SHP77 (cell line): ENCODE measurements at regions not wholly inside any gene's neighbourhood (a gene's known extent, or its start where the extent isn't known, plus 50 kb on each side); places are given as distances from the start of the nearest gene placed in this dataset.

Experiments
- DNase-seq, 2 experiments: peaks; one replicate each; lab custom pipeline; 2025; lab: John Stamatoyannopoulos, UW

DNA sequence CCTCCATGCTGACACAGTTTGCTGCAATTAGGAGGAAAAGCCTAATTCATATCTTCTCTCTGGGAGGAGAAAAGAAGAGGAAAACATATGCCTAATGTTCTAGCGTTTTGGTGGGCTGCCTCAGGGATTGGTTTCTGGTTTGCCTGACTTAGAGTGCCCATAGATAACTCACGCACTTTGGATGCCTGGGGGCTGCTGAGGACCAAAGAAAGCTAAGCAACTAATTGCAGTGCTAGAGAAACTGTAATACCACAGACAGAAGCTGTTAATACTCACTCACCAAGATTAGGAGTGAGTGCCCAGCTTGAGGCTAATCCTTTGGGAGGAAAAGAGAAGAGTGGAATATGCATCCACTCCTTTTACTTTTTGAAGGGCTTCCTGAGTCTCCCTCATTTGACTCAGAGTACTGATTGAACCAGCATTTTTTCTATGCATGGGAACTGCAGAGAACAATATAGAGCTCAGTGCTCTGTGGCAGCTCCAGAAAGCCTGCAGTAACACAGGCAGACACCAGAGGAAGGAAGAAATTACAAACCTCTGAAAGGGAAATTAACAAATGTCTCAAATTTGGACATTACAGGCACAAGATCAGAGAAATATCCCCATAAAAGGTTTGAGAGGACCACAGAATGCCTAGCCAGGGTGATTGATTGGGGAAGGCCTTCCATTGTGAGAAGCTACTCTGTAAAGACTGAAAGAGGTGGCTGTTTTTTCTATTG, 666.4 kb downstream of the OLFM4 start:
- DNase-seq = no peak

DNA sequence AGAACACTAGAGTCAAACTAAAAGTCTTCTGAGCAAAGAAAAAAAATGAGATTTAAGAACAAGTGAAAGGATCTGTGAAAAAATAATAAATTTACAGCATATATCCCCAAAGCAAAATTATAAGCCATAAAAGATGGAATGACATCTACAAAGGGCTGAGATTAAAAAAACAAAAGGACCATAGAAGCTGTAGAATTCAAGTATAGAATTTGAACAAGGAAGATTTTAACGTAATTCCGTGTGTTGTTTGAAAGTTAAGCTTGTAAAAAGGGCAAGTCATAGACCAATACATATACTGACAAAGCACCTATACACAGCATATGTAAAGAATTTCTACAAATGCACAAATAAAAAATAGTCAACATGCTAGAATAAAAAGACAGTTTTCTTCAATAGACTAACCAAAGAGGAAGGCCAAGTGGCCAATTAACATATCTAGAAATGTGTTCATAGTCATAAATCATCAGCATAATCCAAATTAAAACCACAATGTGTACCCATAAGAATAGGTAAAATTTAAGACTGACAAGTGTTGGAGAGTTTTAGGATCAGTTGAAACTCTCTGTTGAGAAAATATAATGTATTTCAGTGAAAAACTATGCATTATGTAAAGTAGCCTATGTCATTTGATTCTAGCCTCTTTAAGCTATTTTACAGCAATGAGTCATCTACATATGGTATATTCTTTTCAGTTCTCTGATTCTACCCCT, 674.9 kb downstream of the OLFM4 start:
- DNase-seq = no peak

GRCh38 chr13:53719281-53719680, 690.7 kb downstream of the OLFM4 start:
- DNase-seq = no peak

DNA sequence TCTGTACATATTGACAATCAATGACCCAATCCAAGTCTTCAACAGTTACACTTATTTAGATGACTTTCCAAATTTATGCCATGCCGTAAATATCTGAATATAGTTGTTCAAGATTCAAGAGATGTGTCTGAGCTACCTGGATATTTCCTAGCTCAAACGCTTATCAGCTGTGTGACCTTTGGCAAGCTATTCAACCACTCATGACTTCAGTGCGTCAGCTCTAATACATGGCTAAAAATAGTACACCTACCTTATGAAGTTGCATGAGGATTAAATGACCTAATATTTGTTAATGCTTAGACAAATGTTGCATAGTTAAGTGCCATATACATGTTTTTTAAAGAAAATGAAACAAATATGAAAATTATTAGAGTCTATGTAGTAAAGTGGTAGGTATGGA, 704.1 kb downstream of the OLFM4 start:
- DNase-seq = no peak

- no peak for DNase-seq
These were observed 715.3 kb downstream of the OLFM4 start for GRCh38 chr13:53743906-53744305.

GRCh38 chr13:53747825-53748224, 719.2 kb downstream of the OLFM4 start:
- no peak for DNase-seq

DNA sequence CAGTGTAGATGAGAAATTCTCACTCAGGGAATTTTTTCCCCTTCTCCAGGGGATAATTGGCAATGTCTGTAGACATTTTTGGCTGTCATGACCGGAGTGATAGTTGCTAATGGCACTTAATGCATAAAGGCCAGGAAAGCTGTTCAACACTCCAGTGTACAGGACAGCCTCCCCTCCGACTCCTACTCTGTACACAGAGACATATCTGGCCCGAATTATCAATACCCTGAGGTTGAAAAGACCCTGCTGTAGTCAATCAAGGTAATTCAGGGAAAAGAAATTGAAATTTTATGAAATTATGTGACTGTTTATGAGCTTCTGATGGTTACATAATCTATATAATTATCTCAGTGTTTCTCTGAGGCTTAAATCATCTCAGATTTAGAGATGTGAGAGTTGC, 720.7 kb downstream of the OLFM4 start:
- no peak for DNase-seq

- no peak for DNase-seq
These were observed 730.4 kb downstream of the OLFM4 start for GRCh38 chr13:53759016-53759415.

DNA sequence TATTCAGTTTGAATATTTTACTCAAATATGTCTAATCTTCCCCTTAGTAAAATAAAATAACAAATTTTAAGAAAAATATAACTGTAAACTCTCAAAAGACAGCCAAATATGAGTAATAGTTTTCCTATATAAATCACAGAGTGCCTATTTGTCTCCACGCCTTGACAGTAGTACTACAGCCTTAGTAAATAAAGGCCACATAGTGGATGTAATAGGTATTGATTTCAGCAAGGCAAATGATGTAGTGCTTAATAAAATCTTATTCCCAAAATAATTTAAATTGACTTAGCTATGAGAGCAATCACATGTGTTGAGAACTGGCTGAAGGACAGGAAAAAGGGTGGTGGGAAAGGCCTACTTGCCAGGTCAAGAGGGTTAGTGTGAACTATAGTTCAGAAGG, 747.2 kb downstream of the OLFM4 start:
- DNase-seq = no peak

GRCh38 chr13:53778937-53779336, 750.3 kb downstream of the OLFM4 start:
- DNase-seq = no peak

DNA sequence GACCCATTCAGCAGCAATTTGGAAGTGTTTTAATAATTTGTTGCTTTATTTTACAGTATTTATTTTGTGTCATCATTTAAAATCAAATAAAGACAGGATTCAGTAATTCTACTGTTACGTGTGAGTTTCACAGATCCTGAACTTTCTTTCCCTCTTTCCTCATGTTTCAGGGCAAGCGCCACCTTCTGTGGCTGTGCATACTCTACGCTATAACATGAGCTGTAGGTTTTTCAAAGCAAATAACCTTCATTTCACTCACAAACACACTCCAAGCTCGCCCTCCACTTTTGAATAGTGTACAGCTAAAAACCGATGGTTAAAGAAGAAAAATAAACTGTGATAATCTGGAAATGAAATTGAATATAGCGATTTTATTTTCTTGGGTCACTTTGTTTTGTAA, 753.3 kb downstream of the OLFM4 start:
- DNase-seq = peak in 1 of 2 experiments; percentile 6

DNA sequence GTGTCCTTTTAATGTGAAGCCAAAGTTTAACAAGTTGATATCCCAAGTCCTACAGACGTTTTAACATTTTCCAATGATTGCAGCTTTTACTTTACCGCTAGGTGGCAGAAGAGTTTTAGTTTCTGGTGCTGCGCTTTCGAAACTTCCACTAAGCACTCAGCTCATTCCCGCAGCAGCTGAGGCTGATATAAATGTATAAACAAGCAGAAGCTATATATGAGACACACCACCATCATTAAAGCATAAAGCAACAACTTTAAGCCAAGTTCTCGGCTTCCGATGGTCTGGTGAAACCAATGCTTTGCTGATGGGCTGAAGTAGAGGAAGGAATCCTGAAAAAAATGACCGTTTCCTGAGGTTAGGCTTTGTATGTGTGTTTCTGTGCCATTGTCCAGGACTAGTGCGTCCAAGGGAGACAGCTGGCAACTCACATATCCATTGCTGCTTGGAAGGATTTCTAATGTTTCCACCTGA, 753.9 kb downstream of the OLFM4 start:
- peak; percentile 46 to 59 for DNase-seq

DNA sequence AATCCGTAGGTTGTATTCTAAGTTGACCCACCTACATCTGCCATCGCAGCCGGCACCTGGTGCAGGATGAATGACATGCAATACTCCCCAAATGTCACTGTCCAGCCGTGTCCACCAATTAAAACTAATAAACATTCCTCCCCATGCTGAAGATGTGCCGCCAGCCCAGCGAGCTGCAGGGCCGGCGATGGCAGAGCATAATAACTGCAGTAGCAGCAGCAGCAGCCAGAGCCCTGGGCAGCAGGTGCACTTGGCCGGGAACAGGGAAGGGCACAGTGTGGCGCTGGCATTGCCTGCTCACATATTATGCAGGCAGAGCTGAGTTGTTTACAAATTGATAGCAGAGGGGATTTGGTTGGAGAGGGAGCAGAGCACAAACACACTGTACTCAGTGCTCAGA, 754.9 kb downstream of the OLFM4 start:
- peak; percentile 48 to 73 for DNase-seq

DNA sequence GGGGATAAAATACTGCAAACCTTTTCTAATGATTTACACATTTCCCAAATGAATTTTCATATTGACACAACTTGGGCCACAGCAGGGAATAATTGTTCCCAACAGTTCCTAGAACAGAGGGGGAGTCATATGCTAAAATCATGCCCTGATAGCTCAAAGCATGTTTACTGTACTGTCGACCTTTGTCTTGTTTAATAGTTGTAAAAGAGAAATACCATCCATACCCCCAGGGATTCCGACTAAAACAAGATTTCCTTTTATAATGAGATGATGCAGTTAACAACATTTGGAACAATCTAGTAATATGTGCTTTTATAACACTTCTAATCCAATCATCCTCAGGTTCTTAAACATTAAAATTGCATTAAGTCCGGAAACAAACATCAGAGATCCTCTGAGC, 759.7 kb downstream of the OLFM4 start:
- DNase-seq = no peak

DNA sequence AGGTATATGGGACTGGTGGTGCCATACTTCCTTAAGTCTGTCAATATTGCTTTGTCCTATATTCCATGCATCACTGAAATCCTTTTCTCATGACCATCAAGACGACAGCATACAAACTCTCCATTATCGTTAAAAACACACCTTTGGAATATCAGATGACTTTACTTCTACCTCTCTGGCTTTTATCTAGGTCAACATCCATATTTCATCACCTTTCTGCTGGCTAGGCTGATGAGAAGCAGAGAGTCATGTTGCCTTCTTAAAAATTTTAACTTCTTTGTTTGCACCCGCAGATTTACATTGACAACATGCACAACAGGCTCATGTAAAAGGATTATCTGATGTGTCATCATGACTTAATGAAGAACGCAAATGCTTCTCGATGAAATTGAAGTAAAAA, 771.4 kb downstream of the OLFM4 start:
- no peak for DNase-seq

GRCh38 chr13:53807251-53807834, 778.7 kb downstream of the OLFM4 start:
- DNase-seq = no peak

- DNase-seq = no peak
These were observed 793.0 kb downstream of the OLFM4 start for GRCh38 chr13:53821632-53822031.

GRCh38 chr13:53822136-53822535, 793.5 kb downstream of the OLFM4 start:
- DNase-seq = no peak

GRCh38 chr13:53839461-53839860, 810.8 kb downstream of the OLFM4 start:
- DNase-seq = no peak

DNA sequence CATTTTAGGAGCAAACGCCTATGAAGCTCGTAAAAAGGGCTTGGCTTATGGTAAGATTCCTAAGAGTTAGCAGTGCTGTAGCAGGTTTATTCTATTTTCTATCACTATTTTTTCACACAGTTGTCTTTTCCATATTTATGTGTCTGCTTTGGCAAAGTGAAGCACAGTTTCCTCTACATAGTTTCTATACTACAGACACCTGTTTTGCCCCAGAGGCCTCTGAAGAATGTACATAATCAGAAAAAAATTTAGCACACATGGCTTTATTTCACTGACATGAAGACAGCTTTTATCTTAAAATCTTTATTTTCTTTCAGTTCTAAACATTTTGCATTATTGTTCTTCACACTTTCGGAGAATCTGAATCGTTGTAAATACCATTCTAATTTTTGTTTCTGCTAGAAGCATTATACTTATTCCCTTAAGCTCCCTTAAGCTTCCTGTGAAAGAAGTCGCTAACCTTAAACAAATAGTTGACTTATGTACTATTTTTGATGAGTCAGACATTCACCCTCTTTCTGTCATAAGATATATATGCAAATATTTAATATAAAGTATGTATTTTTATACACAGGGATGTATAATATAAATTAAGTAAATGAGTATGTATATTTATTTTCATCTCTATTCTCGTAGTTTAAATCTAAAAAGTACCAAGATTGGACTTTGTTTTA, 816.0 kb downstream of the OLFM4 start:
- no peak for DNase-seq

DNA sequence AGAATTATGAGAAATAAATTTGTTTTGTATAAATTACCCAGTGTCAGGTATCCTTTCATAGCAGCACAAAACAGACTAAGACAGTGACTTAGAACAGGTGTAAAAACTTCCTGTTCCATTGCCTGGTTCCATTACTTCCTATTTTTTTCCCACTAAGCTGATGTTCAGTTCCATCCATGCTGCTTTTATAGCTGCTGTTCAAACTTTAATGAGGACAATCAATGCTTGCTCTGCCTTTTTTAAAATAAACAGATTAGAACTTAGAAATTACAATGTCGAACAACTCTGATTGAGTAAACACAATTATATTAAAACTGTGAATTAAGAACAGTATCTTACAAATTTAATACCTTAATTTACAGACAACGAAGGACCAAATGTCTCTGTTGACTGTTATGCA, 818.9 kb downstream of the OLFM4 start:
- no peak for DNase-seq

GRCh38 chr13:53848366-53848961, 819.9 kb downstream of the OLFM4 start:
- DNase-seq = peak in 1 of 2 experiments; percentile 7
